NCI-H2107 treated with DMSO at 0.1 percent for 48 hours (cell line): ENCODE measurements at regions not wholly inside any gene's neighbourhood (a gene's known extent, or its start where the extent isn't known, plus 50 kb on each side); places are given as distances from the start of the nearest gene placed in this dataset.
"Not testable (repeated sequence)": the region's sequence is repeated elsewhere in the genome, so short reads cannot be mapped to it uniquely, and the experiment has no call there.

Experiments
- DNase-seq: peaks from one replicate; lab custom pipeline; 2025; ENCODE audit not compliant: unreplicated experiment; lab: John Stamatoyannopoulos, UW

GRCh38 chr14:54010981-54011380 is 54.4 kb upstream of the BMP4 start:
- DNase-seq = no peak

- no peak for DNase-seq
Measured at GRCh38 chr14:54023027-54023426, 66.4 kb upstream of the BMP4 start.

- DNase-seq = no peak
Measured at GRCh38 chr14:54025661-54026060, 69.0 kb upstream of the BMP4 start.

- no peak for DNase-seq
Measured at GRCh38 chr14:54026671-54027070, 70.0 kb upstream of the BMP4 start.

- not testable (repeated sequence) for DNase-seq
Measured at GRCh38 chr14:54030996-54031395, 74.4 kb upstream of the BMP4 start.

- not testable (repeated sequence) for DNase-seq
Measured at GRCh38 chr14:54033285-54033684, 76.7 kb upstream of the BMP4 start.

GRCh38 chr14:54038724-54039123 is 82.1 kb upstream of the BMP4 start:
- DNase-seq = no peak

- DNase-seq = no peak
Measured at GRCh38 chr14:54039311-54039710, 82.7 kb upstream of the BMP4 start.

GRCh38 chr14:54040846-54041245 is 84.2 kb upstream of the BMP4 start:
- DNase-seq = no peak

- DNase-seq = no peak
Measured at GRCh38 chr14:54046250-54046649, 89.6 kb upstream of the BMP4 start.

GRCh38 chr14:54047645-54048308 is 91.2 kb upstream of the BMP4 start:
- DNase-seq = no peak

- no peak for DNase-seq
Measured at GRCh38 chr14:54048311-54048710, 91.7 kb upstream of the BMP4 start.

- no peak for DNase-seq
Measured at GRCh38 chr14:54048736-54049135, 92.1 kb upstream of the BMP4 start.

- DNase-seq = no peak
Measured at GRCh38 chr14:54050759-54051158, 94.1 kb upstream of the BMP4 start.

GRCh38 chr14:54052696-54053385 is 96.2 kb upstream of the BMP4 start:
- DNase-seq = no peak

GRCh38 chr14:54053386-54053745 is 96.7 kb upstream of the BMP4 start:
- DNase-seq = no peak

GRCh38 chr14:54058505-54058904 is 101.9 kb upstream of the BMP4 start:
- no peak for DNase-seq

GRCh38 chr14:54083549-54084239 is 127.1 kb upstream of the BMP4 start:
- no peak for DNase-seq

GRCh38 chr14:54085232-54085761 is 128.7 kb upstream of the BMP4 start:
- DNase-seq = no peak

GRCh38 chr14:54085841-54086240 is 129.2 kb upstream of the BMP4 start:
- DNase-seq = no peak

- DNase-seq = no peak
Measured at GRCh38 chr14:54086767-54087166, 130.1 kb upstream of the BMP4 start.

- DNase-seq = no peak
Measured at GRCh38 chr14:54087376-54087775, 130.8 kb upstream of the BMP4 start.
